ENCODE measurements at regions not wholly inside any gene's neighbourhood (a gene's known extent, or its start where the extent isn't known, plus 50 kb on each side); places are given as distances from the start of the nearest gene placed in this dataset.

GRCh38 chr18:41579185-41579584 lies 375.8 kb upstream of the PIK3C3 start:
- no peak for DNase-seq (ENCODE audit: low read depth, low spot score)
- no peak overlapping the region for H3K27ac ChIP-seq

- no peak for DNase-seq (ENCODE audit: low read depth, low spot score)
- H3K27ac ChIP-seq = no peak overlapping the region
Observed at GRCh38 chr18:41577529-41577928, 377.5 kb upstream of the PIK3C3 start.

GRCh38 chr18:41576643-41577042 lies 378.4 kb upstream of the PIK3C3 start:
- H3K27ac ChIP-seq = no peak overlapping the region
- DNase-seq (ENCODE audit: low read depth, low spot score) = no peak

- no peak for DNase-seq (ENCODE audit: low read depth, low spot score)
- no peak overlapping the region for H3K27ac ChIP-seq
Observed at GRCh38 chr18:41569867-41570266, 385.2 kb upstream of the PIK3C3 start.

GRCh38 chr18:41561961-41562360 lies 393.1 kb upstream of the PIK3C3 start:
- no peak for DNase-seq (ENCODE audit: low read depth, low spot score)
- no peak overlapping the region for H3K27ac ChIP-seq

GRCh38 chr18:41558715-41559114 lies 396.3 kb upstream of the PIK3C3 start:
- DNase-seq (ENCODE audit: low read depth, low spot score) = no peak
- no peak overlapping the region for H3K27ac ChIP-seq

GRCh38 chr18:41553716-41554115 lies 401.3 kb upstream of the PIK3C3 start:
- DNase-seq (ENCODE audit: low read depth, low spot score) = no peak

GRCh38 chr18:41548521-41549260 lies 406.3 kb upstream of the PIK3C3 start:
- no peak overlapping the region for H3K27ac ChIP-seq
- no peak for DNase-seq (ENCODE audit: low read depth, low spot score)

More at GRCh38 chr18:41553716-41554115, 401.3 kb upstream of the PIK3C3 start:
- H3K27ac ChIP-seq = no peak overlapping the region

GRCh38 chr18:41545091-41545888 lies 409.7 kb upstream of the PIK3C3 start:
- no peak overlapping the region for H3K27ac ChIP-seq
- DNase-seq (ENCODE audit: low read depth, low spot score) = no peak

- no peak overlapping the region for H3K27ac ChIP-seq
- DNase-seq (ENCODE audit: low read depth, low spot score) = no peak
Observed at GRCh38 chr18:41543815-41544214, 411.2 kb upstream of the PIK3C3 start.

- no peak overlapping the region for H3K27ac ChIP-seq
- DNase-seq (ENCODE audit: low read depth, low spot score) = no peak
Observed at GRCh38 chr18:41540237-41540871, 414.7 kb upstream of the PIK3C3 start.

GRCh38 chr18:41538751-41539150 lies 416.3 kb upstream of the PIK3C3 start:
- H3K27ac ChIP-seq = no peak overlapping the region
- DNase-seq (ENCODE audit: low read depth, low spot score) = no peak

- DNase-seq (ENCODE audit: low read depth, low spot score) = no peak
- H3K27ac ChIP-seq = no peak overlapping the region
Observed at GRCh38 chr18:41537666-41538065, 417.4 kb upstream of the PIK3C3 start.

GRCh38 chr18:41532344-41533086 lies 422.5 kb upstream of the PIK3C3 start:
- H3K27ac ChIP-seq = no peak overlapping the region
- DNase-seq (ENCODE audit: low read depth, low spot score) = no peak

GRCh38 chr18:41530970-41531369 lies 424.1 kb upstream of the PIK3C3 start:
- H3K27ac ChIP-seq = no peak overlapping the region
- no peak for DNase-seq (ENCODE audit: low read depth, low spot score)

GRCh38 chr18:41529093-41529492 lies 425.9 kb upstream of the PIK3C3 start:
- no peak for DNase-seq (ENCODE audit: low read depth, low spot score)
- H3K27ac ChIP-seq = no peak overlapping the region

GRCh38 chr18:41526054-41526453 lies 429.0 kb upstream of the PIK3C3 start:
- no peak overlapping the region for H3K27ac ChIP-seq
- DNase-seq (ENCODE audit: low read depth, low spot score) = no peak

GRCh38 chr18:41524674-41525470 lies 430.2 kb upstream of the PIK3C3 start:
- H3K27ac ChIP-seq = no peak overlapping the region
- DNase-seq (ENCODE audit: low read depth, low spot score) = no peak

- no peak for DNase-seq (ENCODE audit: low read depth, low spot score)
Observed at GRCh38 chr18:41517142-41517541, 437.9 kb upstream of the PIK3C3 start.

GRCh38 chr18:41513438-41513837 lies 441.6 kb upstream of the PIK3C3 start:
- DNase-seq (ENCODE audit: low read depth, low spot score) = no peak
- no peak overlapping the region for H3K27ac ChIP-seq

More at GRCh38 chr18:41517142-41517541, 437.9 kb upstream of the PIK3C3 start:
- H3K27ac ChIP-seq = no peak overlapping the region
